NOMO-1 treated with DMSO at 0.1 percent for 48 hours (cell line): ENCODE measurements at regions not wholly inside any gene's neighbourhood (a gene's known extent, or its start where the extent isn't known, plus 50 kb on each side); places are given as distances from the start of the nearest gene placed in this dataset.
"Not testable (repeated sequence)": the region's sequence is repeated elsewhere in the genome, so short reads cannot be mapped to it uniquely, and the experiment has no call there.

ENCODE experiments used
- DNase-seq: peaks from one replicate; lab custom pipeline; 2025; ENCODE audit not compliant: unreplicated experiment; lab: John Stamatoyannopoulos, UW

GRCh38 chr2:140178234-140178633, 1398.0 kb upstream of the NXPH2 start:
- no peak for DNase-seq

GRCh38 chr2:140177086-140177485, 1396.9 kb upstream of the NXPH2 start:
- DNase-seq, result no peak

GRCh38 chr2:140173790-140174189, 1393.6 kb upstream of the NXPH2 start:
- no peak for DNase-seq

GRCh38 chr2:140164449-140164848, 1384.3 kb upstream of the NXPH2 start:
- DNase-seq, result no peak

- no peak for DNase-seq
Measured at GRCh38 chr2:140158259-140158658, 1378.1 kb upstream of the NXPH2 start.

- no peak for DNase-seq
Measured at GRCh38 chr2:140157816-140158215, 1377.6 kb upstream of the NXPH2 start.

GRCh38 chr2:140154706-140155105, 1374.5 kb upstream of the NXPH2 start:
- no peak for DNase-seq

- DNase-seq, result no peak
Measured at GRCh38 chr2:140154271-140154670, 1374.1 kb upstream of the NXPH2 start.

GRCh38 chr2:140144611-140145010, 1364.4 kb upstream of the NXPH2 start:
- DNase-seq, result no peak

GRCh38 chr2:140138736-140139135, 1358.5 kb upstream of the NXPH2 start:
- DNase-seq, result no peak

GRCh38 chr2:140136861-140137260, 1356.7 kb upstream of the NXPH2 start:
- no peak for DNase-seq

GRCh38 chr2:140136366-140136765, 1356.2 kb upstream of the NXPH2 start:
- no peak for DNase-seq

- no peak for DNase-seq
Measured at GRCh38 chr2:140128909-140129308, 1348.7 kb upstream of the NXPH2 start.

GRCh38 chr2:140122001-140122400, 1341.8 kb upstream of the NXPH2 start:
- no peak for DNase-seq

- DNase-seq, result no peak
Measured at GRCh38 chr2:140117386-140117785, 1337.2 kb upstream of the NXPH2 start.

GRCh38 chr2:140108706-140109475, 1328.7 kb upstream of the NXPH2 start:
- DNase-seq, result no peak

GRCh38 chr2:140091926-140092325, 1311.7 kb upstream of the NXPH2 start:
- DNase-seq, result peak; percentile 3

- DNase-seq, result no peak
Measured at GRCh38 chr2:140086964-140087363, 1306.8 kb upstream of the NXPH2 start.

GRCh38 chr2:140085674-140086073, 1305.5 kb upstream of the NXPH2 start:
- no peak for DNase-seq

- no peak for DNase-seq
Measured at GRCh38 chr2:140079038-140079437, 1298.8 kb upstream of the NXPH2 start.

GRCh38 chr2:140076164-140076563, 1296.0 kb upstream of the NXPH2 start:
- no peak for DNase-seq

- DNase-seq, result not testable (repeated sequence)
Measured at GRCh38 chr2:140073763-140074162, 1293.6 kb upstream of the NXPH2 start.

GRCh38 chr2:140067661-140068060, 1287.5 kb upstream of the NXPH2 start:
- DNase-seq, result no peak
